PFSK-1 (cell line): ENCODE measurements at regions not wholly inside any gene's neighbourhood (a gene's known extent, or its start where the extent isn't known, plus 50 kb on each side); places are given as distances from the start of the nearest gene placed in this dataset.

Source experiments
- POLR2AphosphoS5 ChIP-seq: IDR thresholded peaks from 2 replicates; pipeline ENCODE4 v1.6.1; 2012; ENCODE audit warnings: low read depth, mild to moderate bottlenecking, control low read depth, low read length, moderate library complexity
- SIN3A ChIP-seq: IDR thresholded peaks from 2 replicates; pipeline ENCODE4 v1.6.1; 2012; ENCODE audit warnings: mild to moderate bottlenecking, low read length, moderate library complexity, borderline replicate concordance; ENCODE audit not compliant: insufficient read depth

- TF ChIP-seq SIN3A (no peak), POLR2AphosphoS5 (no peak)
These were observed 429.4 kb upstream of the LMO3 start for GRCh38 chr12:17035372-17035771.
